Neuronal stem cell (in vitro differentiated cells): ENCODE measurements at regions not wholly inside any gene's neighbourhood (a gene's known extent, or its start where the extent isn't known, plus 50 kb on each side); places are given as distances from the start of the nearest gene placed in this dataset.

Source experiments
- DNase-seq: peaks from one replicate; pipeline ENCODE4 v3.0.0-alpha.2; 2013; ENCODE audit warnings: low spot score
- H2AFZ ChIP-seq: one replicate; pipeline ENCODE4 v1.6.1; 2013; ENCODE audit warnings: mild to moderate bottlenecking, low read length, inconsistent platforms
- H2AK5ac ChIP-seq: 2 replicates; pipeline ENCODE4 v1.6.1; 2013; ENCODE audit warnings: low read depth, mild to moderate bottlenecking, inconsistent platforms, low read length, moderate library complexity, mixed read lengths
- H2BK120ac ChIP-seq: 2 replicates; pipeline ENCODE4 v1.6.1; 2013; ENCODE audit warnings: low read depth, mild to moderate bottlenecking, inconsistent platforms, low read length, moderate library complexity, mixed read lengths
- H2BK12ac ChIP-seq: one replicate; pipeline ENCODE4 v1.6.1; 2013; ENCODE audit warnings: low read length, inconsistent platforms
- H2BK15ac ChIP-seq: 2 replicates; pipeline ENCODE4 v1.6.1; 2013; ENCODE audit warnings: mild to moderate bottlenecking, low read length, inconsistent platforms, mixed read lengths
- H2BK5ac ChIP-seq: one replicate; pipeline ENCODE4 v1.6.1; 2013; ENCODE audit warnings: inconsistent platforms, mild to moderate bottlenecking, low read length, moderate library complexity
- H3K14ac ChIP-seq: one replicate; pipeline ENCODE4 v1.6.1; 2013; ENCODE audit warnings: low read length, inconsistent platforms
- H3K18ac ChIP-seq: 2 replicates; pipeline ENCODE4 v1.6.1; 2013; ENCODE audit warnings: low read length, inconsistent platforms
- H3K23ac ChIP-seq: 2 replicates; pipeline ENCODE4 v1.6.1; 2013; ENCODE audit warnings: low read depth, mild to moderate bottlenecking, mixed read lengths, low read length, inconsistent platforms; ENCODE audit not compliant: poor library complexity
- H3K27ac ChIP-seq: replicated peaks from 3 replicates; pipeline ENCODE4 v1.5.1; 2013; ENCODE audit warnings: low read length, inconsistent platforms
- H3K27me3 ChIP-seq, 3 experiments: 2 replicates each; pipeline ENCODE4 v1.6.1; 2013; ENCODE audit warnings: low read length in 3 of 3, mild to moderate bottlenecking in 2 of 3, inconsistent platforms in 1 of 3, low read depth in 1 of 3, mixed read lengths in 1 of 3, moderate library complexity in 1 of 3; ENCODE audit not compliant: control insufficient read depth in 3 of 3, insufficient read depth in 3 of 3
- H3K36me3 ChIP-seq, 2 donors: replicated peaks in 1 of 2; 2 replicates each; pipeline ENCODE4 v1.6.1; 2013; ENCODE audit warnings: low read length in 2 of 2; ENCODE audit not compliant: control insufficient read depth in 2 of 2, insufficient read depth in 2 of 2
- H3K4ac ChIP-seq: 2 replicates; pipeline ENCODE4 v1.6.1; 2013; ENCODE audit warnings: inconsistent platforms, mild to moderate bottlenecking, low read length, moderate library complexity
- H3K4me1 ChIP-seq, 2 donors: 1 replicate in 1 of 2; 2 replicates in 1 of 2; pipeline ENCODE4 v1.6.1; 2013; ENCODE audit warnings: low read length in 2 of 2, low read depth in 1 of 2; ENCODE audit not compliant: control insufficient read depth in 2 of 2, insufficient read depth in 1 of 2
- H3K4me2 ChIP-seq: one replicate; pipeline ENCODE4 v1.6.1; 2013; ENCODE audit warnings: mild to moderate bottlenecking, low read length, inconsistent platforms; ENCODE audit not compliant: insufficient read depth, poor library complexity, severe bottlenecking
- H3K4me3 ChIP-seq, 2 donors: 2 replicates each; pipeline ENCODE4 v1.5.1; 2013; ENCODE audit warnings: low read length in 2 of 2, mild to moderate bottlenecking in 2 of 2, inconsistent platforms in 1 of 2, moderate library complexity in 1 of 2
- H3K79me1 ChIP-seq: one replicate; pipeline ENCODE4 v1.6.1; 2013; ENCODE audit warnings: low read depth, mild to moderate bottlenecking, inconsistent platforms, low read length, moderate library complexity
- H3K9ac ChIP-seq: one replicate; pipeline ENCODE4 v1.6.1; 2013; ENCODE audit warnings: mild to moderate bottlenecking, low read depth, low read length, inconsistent platforms; ENCODE audit not compliant: poor library complexity
- H3K9me3 ChIP-seq, 2 donors: replicated peaks in 1 of 2; 2 replicates each; pipeline versions ENCODE3 to v1.6.1; 2013; ENCODE audit warnings: low read length in 2 of 2, mild to moderate bottlenecking in 2 of 2, inconsistent platforms in 1 of 2, low read depth in 1 of 2, mixed read lengths in 1 of 2, moderate library complexity in 1 of 2; ENCODE audit not compliant: control insufficient read depth in 2 of 2, insufficient read depth in 1 of 2
- H4K8ac ChIP-seq: one replicate; pipeline ENCODE4 v1.6.1; 2013; ENCODE audit warnings: low read depth, mild to moderate bottlenecking, inconsistent platforms, low read length, moderate library complexity
- H4K91ac ChIP-seq: one replicate; pipeline ENCODE4 v1.6.1; 2013; ENCODE audit warnings: low read length, low read depth, mild to moderate bottlenecking, inconsistent platforms; ENCODE audit not compliant: poor library complexity
- WGBS, 2 donors: extraction: QIAGEN DNeasy Blood & Tissue Kit; methylation state at CpG; one replicate each; pipeline ENCODE4 v1.1.7; 2013; ENCODE audit warnings: missing lambda C conversion rate in 2 of 2, mixed read lengths in 1 of 2; ENCODE audit not compliant: insufficient read length in 2 of 2, insufficient replicate concordance in 1 of 2; ENCODE audit errors: extremely low coverage in 2 of 2; 5-methylcytosine and 5-hydroxymethylcytosine counted together

DNA sequence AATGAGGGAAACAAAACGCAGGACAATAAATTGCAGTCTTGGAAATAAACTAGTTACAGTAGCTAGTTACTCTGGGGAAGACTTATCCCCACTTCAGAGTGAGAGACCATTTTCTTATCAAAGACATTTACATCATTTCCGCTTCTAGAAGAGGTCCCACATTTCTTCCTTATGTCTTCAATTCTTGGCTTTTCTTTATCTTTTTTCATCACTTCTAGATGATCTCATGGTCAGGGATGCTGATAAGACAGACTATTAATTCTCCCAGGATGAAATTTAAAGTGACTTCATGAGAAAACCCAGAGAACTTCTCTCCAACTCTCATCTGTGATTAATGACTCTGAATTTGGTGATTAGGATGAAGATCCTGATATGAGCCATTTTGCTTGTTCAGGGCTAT lies 229.1 kb downstream of the MTRR start:
- H3K79me1 ChIP-seq: no peaks in the 10 kb centered on the region
- no peak overlapping the region for H3K27ac ChIP-seq
- no peak overlapping the region for H3K18ac ChIP-seq
- H3K14ac ChIP-seq: no peak overlapping the region
- no peak overlapping the region for H3K4ac ChIP-seq
- H2BK12ac ChIP-seq: no peak overlapping the region
- H4K8ac ChIP-seq: no peak overlapping the region
- no peak overlapping the region for H2BK5ac ChIP-seq
- H3K4me1 ChIP-seq: no peaks in the 10 kb centered on the region
- DNase-seq: no peak
- H2AK5ac ChIP-seq: no peak overlapping the region
- H2BK120ac ChIP-seq: no peak overlapping the region
- WGBS, 2 donors: no CpG with 5 or more reads among the region's 2 CpGs
- no peak overlapping the region for H2AFZ ChIP-seq
- no peaks in the 10 kb centered on the region for H3K36me3 ChIP-seq
- H3K4me3 ChIP-seq: no peak overlapping the region
- no peak overlapping the region for H3K4me2 ChIP-seq
- no peak overlapping the region for H2BK15ac ChIP-seq
- no peak overlapping the region for H3K9ac ChIP-seq
- no peaks in the 10 kb centered on the region for H3K9me3 ChIP-seq
- no peaks in the 10 kb centered on the region for H3K27me3 ChIP-seq
- H4K91ac ChIP-seq: no peak overlapping the region
- no peak overlapping the region for H3K23ac ChIP-seq

DNA sequence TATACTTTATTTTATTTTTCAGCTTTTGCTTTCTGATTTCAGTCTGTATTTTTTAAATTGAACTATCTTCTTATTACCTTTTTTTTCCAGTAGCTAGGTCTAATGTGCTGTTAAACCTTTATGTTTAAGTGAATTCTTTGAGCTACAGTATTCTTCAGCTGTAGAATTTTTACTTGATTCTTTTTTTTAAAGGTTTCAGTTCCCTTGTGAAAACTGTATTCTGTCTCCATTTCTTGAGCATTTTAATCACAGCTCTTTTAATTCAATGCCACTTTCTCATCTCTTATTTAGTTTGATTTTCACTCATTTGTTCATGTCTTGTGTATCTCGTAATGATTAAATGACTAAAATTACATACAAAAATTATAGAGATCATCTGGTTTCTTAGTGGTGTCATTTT lies 233.8 kb downstream of the MTRR start:
- Histone ChIP-seq H3K4ac (no peak overlapping the region), H3K79me1 (no peaks in the 10 kb centered on the region), H3K18ac (no peak overlapping the region), H2BK5ac (no peak overlapping the region), H3K9ac (no peak overlapping the region), H3K14ac (no peak overlapping the region), H4K91ac (no peak overlapping the region), H3K4me2 (no peak overlapping the region), H4K8ac (no peak overlapping the region), H2AFZ (no peak overlapping the region), H3K36me3 (no peaks in the 10 kb centered on the region), H2AK5ac (no peak overlapping the region), H2BK12ac (no peak overlapping the region), H3K4me3 (no peak overlapping the region), H3K27me3 (no peaks in the 10 kb centered on the region), H2BK120ac (no peak overlapping the region), H3K27ac (no peak overlapping the region), H3K23ac (no peak overlapping the region), H3K9me3 (no peaks in the 10 kb centered on the region), H2BK15ac (no peak overlapping the region), H3K4me1 (no peaks in the 10 kb centered on the region)
- WGBS, 2 donors: no CpG with 5 or more reads among the region's 1 CpG
- DNase-seq: no peak

DNA sequence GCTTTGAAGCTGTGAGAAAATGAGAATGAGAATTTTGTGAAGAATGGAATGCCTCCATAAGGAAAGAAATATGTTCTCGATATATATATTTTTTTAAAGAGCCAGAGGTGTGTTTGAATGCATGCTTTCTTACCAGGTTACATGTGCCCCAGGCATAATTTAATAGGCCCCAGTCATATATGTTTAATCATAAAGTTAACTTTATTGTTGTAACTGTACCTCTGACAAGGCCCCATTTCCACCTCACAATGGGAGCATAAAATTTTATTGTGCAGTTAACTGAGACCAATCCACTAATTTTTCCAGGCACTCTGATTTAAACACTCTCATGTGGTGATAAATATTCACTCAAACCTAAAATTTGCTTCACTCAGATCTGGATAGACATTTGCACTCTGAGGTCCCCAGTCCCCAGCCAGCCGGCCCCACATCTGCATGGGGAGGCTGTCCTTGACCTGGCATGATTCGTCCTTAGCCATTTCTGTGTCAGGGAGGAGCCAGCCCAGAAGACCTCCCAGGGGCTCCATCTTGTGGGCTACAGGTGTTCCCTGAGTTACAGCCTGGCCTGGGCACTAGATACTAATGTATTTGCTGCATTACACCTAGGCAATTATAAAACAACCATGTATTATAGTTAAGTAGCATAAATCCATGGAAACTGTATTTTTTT lies 245.8 kb downstream of the MTRR start:
- H3K9me3 ChIP-seq: no peaks in the 10 kb centered on the region
- no peak overlapping the region for H3K4ac ChIP-seq
- no peak overlapping the region for H2BK120ac ChIP-seq
- H2BK5ac ChIP-seq: no peak overlapping the region
- DNase-seq: no peak
- no CpG with 5 or more reads among the region's 3 CpGs for WGBS, 2 donors
- H2BK15ac ChIP-seq: no peak overlapping the region
- no peak overlapping the region for H3K4me3 ChIP-seq
- H3K27me3 ChIP-seq: peaks cover 0 to 2% (median 0%) of the 10 kb centered on the region in 3 experiments
- H4K8ac ChIP-seq: no peak overlapping the region
- no peak overlapping the region for H3K27ac ChIP-seq
- H3K23ac ChIP-seq: no peak overlapping the region
- no peak overlapping the region for H2AK5ac ChIP-seq
- no peaks in the 10 kb centered on the region for H3K4me1 ChIP-seq
- H2BK12ac ChIP-seq: no peak overlapping the region
- H3K14ac ChIP-seq: no peak overlapping the region
- no peak overlapping the region for H3K18ac ChIP-seq
- no peak overlapping the region for H2AFZ ChIP-seq
- H3K36me3 ChIP-seq: no peaks in the 10 kb centered on the region
- no peak overlapping the region for H4K91ac ChIP-seq
- H3K79me1 ChIP-seq: no peaks in the 10 kb centered on the region
- no peak overlapping the region for H3K9ac ChIP-seq
- no peak overlapping the region for H3K4me2 ChIP-seq

DNA sequence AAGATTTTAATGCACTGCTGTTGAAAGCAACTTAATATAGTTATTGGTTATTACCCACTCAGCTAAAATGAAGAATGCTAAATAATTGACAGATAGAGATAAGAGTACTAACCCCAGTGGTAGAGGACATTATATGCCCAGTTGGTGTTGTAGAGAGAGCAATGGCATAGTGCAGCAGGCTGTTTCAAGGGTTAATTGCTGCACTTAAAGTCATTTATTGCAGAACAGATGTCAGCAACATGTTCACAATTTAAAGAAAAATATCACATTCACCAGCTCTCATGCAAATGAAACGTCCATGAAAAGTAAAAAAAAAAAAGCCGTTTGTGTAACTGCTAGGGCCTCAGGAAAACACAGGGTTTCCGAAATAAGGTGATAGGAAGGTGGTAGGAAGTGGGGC lies 254.6 kb downstream of the MTRR start:
- Histone ChIP-seq H3K79me1 (no peaks in the 10 kb centered on the region), H3K4me1 (no peaks in the 10 kb centered on the region), H3K23ac (no peak overlapping the region), H3K4me3 (no peak overlapping the region), H2BK120ac (no peak overlapping the region), H3K27ac (no peak overlapping the region), H3K4ac (no peak overlapping the region), H2AK5ac (no peak overlapping the region), H3K9me3 (no peaks in the 10 kb centered on the region), H2BK5ac (no peak overlapping the region), H4K91ac (no peak overlapping the region), H2BK12ac (no peak overlapping the region), H3K4me2 (no peak overlapping the region), H3K18ac (no peak overlapping the region), H4K8ac (no peak overlapping the region), H2AFZ (no peak overlapping the region), H3K27me3 (no peaks in the 10 kb centered on the region), H3K9ac (no peak overlapping the region), H2BK15ac (no peak overlapping the region), H3K36me3 (no peaks in the 10 kb centered on the region), H3K14ac (no peak overlapping the region)
- no CpG with 5 or more reads among the region's 3 CpGs for WGBS, 2 donors
- DNase-seq: no peak
